ENCODE measurements at regions not wholly inside any gene's neighbourhood (a gene's known extent, or its start where the extent isn't known, plus 50 kb on each side); places are given as distances from the start of the nearest gene placed in this dataset.

DNA sequence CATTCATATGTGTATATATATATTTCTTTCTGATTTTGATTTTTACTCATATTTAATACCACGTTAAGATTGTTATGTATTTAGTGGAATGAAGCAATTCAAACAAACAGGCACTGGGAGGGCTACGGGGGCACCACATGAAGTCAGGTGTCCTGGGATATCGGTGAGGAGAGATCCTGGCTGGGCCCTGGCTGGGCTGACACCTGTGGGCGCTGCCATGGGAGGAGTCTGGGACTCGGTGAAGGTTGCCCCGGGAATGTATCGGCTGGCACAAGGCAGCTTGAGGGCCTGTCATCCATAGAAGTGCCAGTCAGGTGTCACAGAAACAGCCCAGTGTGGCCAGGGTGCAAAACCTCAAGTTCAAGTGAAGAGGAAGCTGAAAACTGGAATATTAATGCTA lies 766.9 kb upstream of the ARPP21 start:
- H3K4me3 ChIP-seq = no peak overlapping the region
- no peak for DNase-seq (ENCODE audit: low spot score)
- TF ChIP-seq, protein P1, sequence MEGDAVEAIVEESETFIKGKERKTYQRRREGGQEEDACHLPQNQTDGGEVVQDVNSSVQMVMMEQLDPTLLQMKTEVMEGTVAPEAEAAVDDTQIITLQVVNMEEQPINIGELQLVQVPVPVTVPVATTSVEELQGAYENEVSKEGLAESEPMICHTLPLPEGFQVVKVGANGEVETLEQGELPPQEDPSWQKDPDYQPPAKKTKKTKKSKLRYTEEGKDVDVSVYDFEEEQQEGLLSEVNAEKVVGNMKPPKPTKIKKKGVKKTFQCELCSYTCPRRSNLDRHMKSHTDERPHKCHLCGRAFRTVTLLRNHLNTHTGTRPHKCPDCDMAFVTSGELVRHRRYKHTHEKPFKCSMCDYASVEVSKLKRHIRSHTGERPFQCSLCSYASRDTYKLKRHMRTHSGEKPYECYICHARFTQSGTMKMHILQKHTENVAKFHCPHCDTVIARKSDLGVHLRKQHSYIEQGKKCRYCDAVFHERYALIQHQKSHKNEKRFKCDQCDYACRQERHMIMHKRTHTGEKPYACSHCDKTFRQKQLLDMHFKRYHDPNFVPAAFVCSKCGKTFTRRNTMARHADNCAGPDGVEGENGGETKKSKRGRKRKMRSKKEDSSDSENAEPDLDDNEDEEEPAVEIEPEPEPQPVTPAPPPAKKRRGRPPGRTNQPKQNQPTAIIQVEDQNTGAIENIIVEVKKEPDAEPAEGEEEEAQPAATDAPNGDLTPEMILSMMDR (IDR thresholded peaks at IDR 0.05) = no peak
- H3K27ac ChIP-seq = no peak overlapping the region

DNA sequence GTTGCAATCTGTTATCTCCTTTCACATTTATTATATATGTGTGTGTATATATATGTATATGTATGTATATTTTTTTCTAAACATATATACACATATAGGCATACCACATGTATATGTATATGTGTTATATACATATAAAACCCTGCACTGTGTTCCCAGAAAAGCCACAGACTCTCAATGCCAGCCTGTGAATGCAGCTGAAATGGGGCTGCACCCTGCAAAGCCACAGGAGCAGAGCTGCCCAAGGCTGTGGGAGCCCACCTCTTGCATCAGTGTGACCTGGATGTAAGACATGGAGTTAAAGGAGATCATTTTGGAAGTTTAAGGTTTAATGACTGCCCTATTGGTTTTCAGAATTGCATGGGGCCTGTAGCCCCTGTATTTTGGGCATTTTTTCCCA lies 762.3 kb upstream of the ARPP21 start:
- Histone ChIP-seq H3K4me3 (no peak overlapping the region), H3K27ac (no peak overlapping the region)
- TF ChIP-seq, protein P1 (IDR thresholded peaks at IDR 0.05) = no peak
- DNase-seq (ENCODE audit: low spot score) = no peak

DNA sequence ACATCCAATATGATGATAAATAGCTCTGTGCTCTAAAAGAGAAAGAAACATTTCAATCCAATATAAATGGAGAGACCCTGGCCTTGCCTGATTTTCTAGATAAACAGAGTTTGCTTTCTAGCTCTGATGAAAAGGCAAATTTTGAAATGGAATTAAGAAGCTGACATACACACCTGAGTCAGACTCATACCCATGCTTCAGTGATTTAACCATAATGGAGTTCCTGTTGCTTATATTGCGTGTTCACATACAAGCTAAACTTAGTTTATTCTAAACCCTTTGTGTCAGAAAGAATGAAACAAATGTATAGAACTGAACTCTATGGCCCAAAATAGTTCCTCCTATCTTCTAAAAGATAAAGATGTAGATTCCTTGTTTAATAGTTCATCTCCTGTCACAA lies 760.8 kb upstream of the ARPP21 start:
- TF ChIP-seq, protein P1 (IDR thresholded peaks at IDR 0.05) = no peak
- Histone ChIP-seq H3K27ac (no peak overlapping the region), H3K4me3 (no peak overlapping the region)
- DNase-seq (ENCODE audit: low spot score) = no peak

DNA sequence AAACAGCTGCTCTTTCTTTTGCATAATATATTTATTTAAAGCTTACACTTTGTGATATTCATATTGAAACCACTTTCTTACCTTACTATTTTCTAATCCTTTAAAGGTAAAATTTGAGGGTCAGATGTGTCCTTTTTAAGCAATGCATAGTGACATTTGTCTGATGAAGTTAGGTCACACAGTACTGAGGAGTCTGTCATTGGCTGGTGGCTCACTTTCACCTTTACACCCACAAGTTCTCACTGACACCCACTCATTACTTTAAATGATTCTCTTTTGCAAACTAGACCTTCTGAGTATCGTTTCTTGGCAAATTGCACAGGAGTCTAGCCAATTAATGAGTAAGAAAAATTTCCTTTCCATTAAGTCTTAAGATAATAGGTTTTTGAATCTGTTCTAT lies 758.3 kb upstream of the ARPP21 start:
- Histone ChIP-seq H3K4me3 (no peak overlapping the region), H3K27ac (no peak overlapping the region)
- DNase-seq (ENCODE audit: low spot score) = no peak
- TF ChIP-seq, protein P1 (IDR thresholded peaks at IDR 0.05) = no peak

DNA sequence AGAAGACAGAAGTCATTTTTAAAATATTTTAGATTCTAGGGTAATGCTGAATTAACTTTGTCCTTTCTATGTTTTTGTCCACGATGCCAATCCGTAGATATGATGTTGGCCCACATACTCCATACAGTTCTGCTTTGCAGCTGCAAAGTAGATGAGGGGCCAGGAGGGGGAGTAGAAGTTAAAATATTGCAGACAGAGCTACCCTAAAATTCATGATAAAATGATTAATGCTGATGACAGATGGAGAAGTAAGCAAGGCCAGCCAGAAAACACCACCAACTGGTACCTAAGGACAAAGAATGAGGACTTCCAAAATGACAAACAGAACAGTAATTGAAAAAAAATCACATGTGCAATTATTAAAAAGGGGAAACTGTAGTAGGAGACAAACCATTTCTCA lies 756.6 kb upstream of the ARPP21 start:
- Histone ChIP-seq H3K4me3 (no peak overlapping the region), H3K27ac (no peak overlapping the region)
- DNase-seq (ENCODE audit: low spot score) = no peak
- TF ChIP-seq, protein P1 (IDR thresholded peaks at IDR 0.05) = no peak

DNA sequence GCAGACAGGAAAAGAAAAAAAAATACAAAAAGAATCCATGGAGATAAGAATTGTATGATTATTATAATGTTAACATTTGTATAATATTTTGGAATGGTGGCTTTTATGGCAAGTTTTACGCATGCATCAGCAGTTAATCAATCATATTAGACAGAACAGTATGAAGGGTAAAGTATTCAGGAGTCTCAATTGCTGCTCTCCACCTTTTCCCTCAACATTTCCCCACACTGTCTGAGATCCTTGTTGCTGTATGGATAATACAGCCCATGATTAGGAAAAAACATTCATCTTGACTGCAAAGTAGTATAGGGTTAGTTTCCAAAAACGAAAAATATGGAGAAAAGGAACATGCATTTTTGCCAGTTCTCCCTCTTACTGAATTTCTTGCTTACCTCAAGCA lies 755.3 kb upstream of the ARPP21 start:
- no peak overlapping the region for H3K4me3 ChIP-seq
- DNase-seq (ENCODE audit: low spot score) = no peak
- TF ChIP-seq, protein P1 (IDR thresholded peaks at IDR 0.05) = no peak

DNA sequence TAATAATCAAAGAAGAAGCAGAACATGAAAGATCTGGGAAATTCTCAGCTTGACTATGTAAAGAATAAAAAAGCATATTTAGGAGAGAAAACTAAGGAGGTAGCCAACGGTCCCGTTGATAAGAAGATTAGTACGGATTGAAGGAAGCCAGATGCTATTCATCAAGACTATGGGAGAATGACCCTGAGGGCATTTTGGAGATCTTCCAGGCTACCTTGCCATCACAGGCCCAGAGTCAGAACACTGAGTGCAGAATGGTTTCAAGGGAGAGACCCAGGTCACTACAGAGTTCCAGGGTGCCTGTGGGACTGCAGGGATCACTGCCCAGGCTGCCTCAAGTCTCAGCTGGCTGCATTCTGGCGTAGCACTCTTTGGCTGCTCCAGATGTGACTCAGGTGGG lies 752.9 kb upstream of the ARPP21 start:
- no peak overlapping the region for H3K4me3 ChIP-seq
- no peak overlapping the region for H3K27ac ChIP-seq
- DNase-seq (ENCODE audit: low spot score) = no peak
- TF ChIP-seq, protein P1 (IDR thresholded peaks at IDR 0.05) = no peak

More for the DNA sequence above, 755.3 kb upstream of the ARPP21 start:
- no peak overlapping the region for H3K27ac ChIP-seq
